Fibroblast of pulmonary artery (primary cell): ENCODE measurements at regions not wholly inside any gene's neighbourhood (a gene's known extent, or its start where the extent isn't known, plus 50 kb on each side); places are given as distances from the start of the nearest gene placed in this dataset.

Source experiments
- DNase-seq: peaks from one replicate; pipeline ENCODE4 v3.0.0-alpha.2; 2010; ENCODE audit warnings: low read depth
- H3K4me3 ChIP-seq: replicated peaks from 2 replicates; pipeline ENCODE4 v1.5.1; 2011; ENCODE audit warnings: low read depth, mild to moderate bottlenecking, control low read depth, low read length, moderate library complexity
- TF ChIP-seq, protein P1 (sequence below): IDR thresholded peaks from 2 replicates; pipeline ENCODE4 v1.5.1; 2011; ENCODE audit warnings: mild to moderate bottlenecking, control low read depth, low read length, inconsistent platforms; ENCODE audit errors: missing control alignments

DNA sequence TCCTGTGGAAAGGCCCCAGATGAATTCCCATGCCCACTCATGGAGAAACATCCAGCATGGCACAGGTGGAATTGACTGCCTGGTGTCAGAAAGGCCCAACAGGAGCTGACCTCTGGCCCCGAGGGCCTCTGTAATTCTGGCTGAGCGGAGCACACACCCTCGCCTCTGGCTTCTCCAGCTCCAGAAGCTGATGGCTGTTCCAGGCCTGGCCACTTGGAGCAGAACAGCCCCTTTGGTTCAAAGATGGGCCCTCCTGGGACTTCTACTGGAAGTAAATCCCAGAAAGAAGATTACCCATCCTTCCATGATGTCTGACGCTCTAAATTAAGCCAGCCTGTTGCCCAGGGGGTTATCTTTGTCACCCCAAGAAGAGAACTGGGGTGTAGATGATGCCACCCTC is 275.1 kb upstream of the CDH4 start:
- TF ChIP-seq, protein P1, sequence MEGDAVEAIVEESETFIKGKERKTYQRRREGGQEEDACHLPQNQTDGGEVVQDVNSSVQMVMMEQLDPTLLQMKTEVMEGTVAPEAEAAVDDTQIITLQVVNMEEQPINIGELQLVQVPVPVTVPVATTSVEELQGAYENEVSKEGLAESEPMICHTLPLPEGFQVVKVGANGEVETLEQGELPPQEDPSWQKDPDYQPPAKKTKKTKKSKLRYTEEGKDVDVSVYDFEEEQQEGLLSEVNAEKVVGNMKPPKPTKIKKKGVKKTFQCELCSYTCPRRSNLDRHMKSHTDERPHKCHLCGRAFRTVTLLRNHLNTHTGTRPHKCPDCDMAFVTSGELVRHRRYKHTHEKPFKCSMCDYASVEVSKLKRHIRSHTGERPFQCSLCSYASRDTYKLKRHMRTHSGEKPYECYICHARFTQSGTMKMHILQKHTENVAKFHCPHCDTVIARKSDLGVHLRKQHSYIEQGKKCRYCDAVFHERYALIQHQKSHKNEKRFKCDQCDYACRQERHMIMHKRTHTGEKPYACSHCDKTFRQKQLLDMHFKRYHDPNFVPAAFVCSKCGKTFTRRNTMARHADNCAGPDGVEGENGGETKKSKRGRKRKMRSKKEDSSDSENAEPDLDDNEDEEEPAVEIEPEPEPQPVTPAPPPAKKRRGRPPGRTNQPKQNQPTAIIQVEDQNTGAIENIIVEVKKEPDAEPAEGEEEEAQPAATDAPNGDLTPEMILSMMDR, result no peak
- DNase-seq, result no peak
- no peak overlapping the region for H3K4me3 ChIP-seq

DNA sequence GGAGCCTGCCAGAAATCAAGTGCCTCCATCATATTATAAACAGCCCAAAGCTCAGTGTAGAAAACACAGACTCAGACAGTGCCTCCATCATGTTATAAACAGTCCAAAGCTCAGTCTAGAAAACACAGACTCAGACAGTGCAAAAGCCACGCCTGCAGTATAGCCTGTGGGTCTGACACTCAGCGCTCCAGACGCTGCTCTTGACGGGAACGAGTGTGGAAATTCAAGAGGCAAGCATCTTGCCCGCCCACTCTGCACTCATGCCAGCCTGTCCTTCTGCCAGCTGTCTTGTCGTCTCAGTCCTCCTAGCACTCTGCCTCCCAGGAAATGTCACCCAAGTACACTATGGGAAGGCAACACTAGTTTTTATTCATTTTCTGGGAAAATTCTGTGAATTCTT is 274.2 kb upstream of the CDH4 start:
- DNase-seq, result no peak
- H3K4me3 ChIP-seq, result no peak overlapping the region
- TF ChIP-seq, protein P1, result no peak

DNA sequence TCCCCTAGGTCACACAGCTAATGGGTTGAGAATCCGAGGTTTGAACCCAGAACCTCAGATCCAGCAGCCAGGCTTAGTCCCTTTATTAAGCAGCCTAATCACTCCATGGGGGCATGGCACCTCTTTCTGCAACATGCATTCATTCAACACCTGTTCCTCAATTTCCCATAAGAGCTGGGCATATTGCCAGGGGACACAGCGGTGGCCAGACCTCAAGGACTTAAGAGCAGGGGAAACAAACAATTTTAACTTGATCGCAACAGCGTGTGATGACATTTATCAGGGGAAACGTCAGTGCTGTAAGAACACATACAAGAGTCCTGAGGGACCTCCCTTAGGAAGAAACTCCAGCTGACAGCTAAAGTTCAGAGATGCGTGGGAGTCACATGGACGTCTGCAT is 267.4 kb upstream of the CDH4 start:
- H3K4me3 ChIP-seq, result no peak overlapping the region
- TF ChIP-seq, protein P1, result no peak
- DNase-seq, result no peak

DNA sequence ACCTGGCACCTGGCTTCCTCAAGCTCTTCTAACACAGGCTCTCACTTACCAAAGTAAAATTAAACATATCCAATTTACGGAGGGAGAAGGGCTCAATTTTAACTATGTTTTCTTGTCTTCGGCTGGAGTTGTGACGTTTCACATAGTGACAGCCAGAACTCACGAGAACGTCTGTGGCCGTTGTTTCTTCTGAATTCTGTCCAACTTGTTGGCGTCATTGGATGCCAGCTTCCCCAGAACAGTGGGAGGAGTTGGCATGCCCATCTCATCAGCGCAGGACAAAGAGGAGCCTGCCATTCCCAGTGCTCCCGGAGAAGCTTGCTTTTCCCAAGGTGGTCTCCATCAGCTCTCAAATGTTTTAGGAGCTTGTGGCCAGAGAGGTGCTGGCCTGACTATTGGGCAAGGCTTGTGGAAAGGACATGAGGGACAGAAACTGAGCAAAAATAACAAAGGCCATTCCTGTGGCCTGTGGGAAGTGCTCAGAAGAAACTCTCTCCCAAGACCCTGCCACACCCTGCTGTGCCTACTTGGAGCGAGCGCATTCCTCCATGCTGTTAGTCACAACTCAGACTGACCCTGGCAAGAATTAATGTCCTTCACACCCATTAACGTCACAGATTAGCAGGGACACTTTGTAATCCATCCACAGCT is 265.4 kb upstream of the CDH4 start:
- DNase-seq, result no peak

DNA sequence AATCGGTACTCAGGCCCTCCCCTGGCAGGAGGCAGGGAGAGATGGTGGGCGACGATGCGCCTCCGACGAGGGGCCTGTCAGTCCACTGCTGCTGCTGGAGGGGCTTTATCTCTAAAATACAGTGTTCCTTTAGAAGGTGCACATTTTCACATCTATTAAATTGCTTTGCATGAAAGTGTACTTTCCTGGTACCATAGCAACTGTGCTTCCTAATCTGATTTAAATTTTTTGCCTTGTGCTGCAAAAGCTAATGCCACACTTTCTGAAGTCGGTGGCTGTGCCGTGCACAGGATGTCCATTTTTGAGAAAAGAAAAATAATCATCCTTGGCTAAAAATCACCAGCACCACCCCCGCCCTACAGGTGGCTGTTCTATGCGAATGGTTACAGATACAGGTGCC is 262.0 kb upstream of the CDH4 start:
- DNase-seq, result no peak
- TF ChIP-seq, protein P1, result no peak
- no peak overlapping the region for H3K4me3 ChIP-seq

More for the DNA sequence above, 265.4 kb upstream of the CDH4 start:
- H3K4me3 ChIP-seq, result no peak overlapping the region
- TF ChIP-seq, protein P1, result no peak

DNA sequence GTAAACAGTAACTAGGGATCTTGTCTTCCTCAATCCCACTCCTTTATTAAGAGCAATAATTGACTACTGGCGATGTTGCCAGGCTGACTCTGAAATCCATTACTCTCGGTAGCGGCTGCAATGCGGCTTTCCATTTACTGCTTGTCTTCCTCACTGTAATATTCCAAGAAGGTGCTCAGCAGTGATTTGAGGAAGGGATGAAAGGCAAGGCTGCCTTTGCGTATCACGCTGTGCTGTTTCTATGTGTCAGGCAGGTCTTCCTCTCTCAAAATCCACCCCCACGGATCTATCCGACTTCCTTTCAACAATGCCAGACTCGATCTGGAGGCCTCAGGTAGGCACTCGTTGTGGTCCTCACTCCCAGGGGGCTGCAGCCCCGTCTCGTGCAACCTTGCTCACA is 261.4 kb upstream of the CDH4 start:
- no peak for DNase-seq
- TF ChIP-seq, protein P1, result no peak
- no peak overlapping the region for H3K4me3 ChIP-seq

DNA sequence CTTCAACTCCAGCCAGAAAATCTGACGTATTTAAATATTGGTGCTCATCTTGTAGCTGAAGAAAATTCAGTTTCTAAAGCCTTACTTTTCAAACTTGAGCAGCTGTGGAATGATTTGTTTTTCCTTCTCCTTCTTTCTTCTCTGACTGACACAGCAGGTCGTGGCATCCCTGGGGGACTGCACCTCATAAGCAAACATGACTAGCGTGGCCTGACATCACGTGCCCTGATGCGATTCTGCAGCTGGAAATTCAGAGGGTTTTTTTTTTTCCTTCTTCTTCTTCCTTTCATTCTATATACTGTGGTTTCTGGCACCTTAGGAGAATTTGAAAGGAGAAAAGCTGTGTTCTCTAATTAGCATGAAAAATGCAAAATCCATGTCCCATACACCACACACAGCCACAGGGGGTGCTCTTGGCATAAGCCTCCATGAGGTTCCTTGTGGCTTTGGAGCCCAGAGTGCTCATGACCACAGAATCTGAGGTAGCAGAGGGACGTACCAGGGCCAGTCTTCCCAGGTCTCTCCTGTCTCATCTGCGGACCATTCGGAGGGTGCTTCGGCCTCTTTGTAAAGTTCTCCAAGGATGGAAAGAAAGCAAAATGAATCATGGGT is 258.5 kb upstream of the CDH4 start:
- no peak for DNase-seq
- H3K4me3 ChIP-seq, result no peak overlapping the region
- TF ChIP-seq, protein P1, result no peak
